Endothelial cell of umbilical vein (primary cell): ENCODE measurements at regions not wholly inside any gene's neighbourhood (a gene's known extent, or its start where the extent isn't known, plus 50 kb on each side); places are given as distances from the start of the nearest gene placed in this dataset.

Experiments used
- BruUV-seq: library from RNA; stranded (reverse); fragments of 400-500 nt; replicated peaks from 2 replicates; lab custom pipeline; 2021; lab: Mats Ljungman, UMichigan
- CTCF ChIA-PET: fragments of 300-600, 350-600 bp; sonication (Branson Sonifier 250); formaldehyde crosslinking; loops from one replicate; lab custom pipeline; 2021; ENCODE audit warnings: antibody characterized with exemption, inconsistent platforms; lab: Charles Lee
- POLR2A ChIA-PET: fragments of 300-600, 350-600 bp; sonication (Branson Sonifier 250); formaldehyde crosslinking; loops from one replicate; lab custom pipeline; 2021; ENCODE audit warnings: antibody characterized with exemption, inconsistent platforms; lab: Charles Lee
- DNase-seq: peaks from one replicate; pipeline ENCODE4 v3.0.0-alpha.2; 2011; ENCODE audit warnings: low read depth, low spot score
- FAIRE-seq: peaks from 2 replicates; lab custom pipeline; 2011; peaks lifted over from hg19 to GRCh38; lab: Jason Lieb, UNC
- H2AFZ ChIP-seq: 2 replicates; pipeline ENCODE4 v1.6.0; 2012; ENCODE audit warnings: low read depth, low read length, control low read depth, inconsistent platforms
- H3K27ac ChIP-seq: 2 replicates; pipeline ENCODE4 v1.5.1; 2011; ENCODE audit warnings: low read depth, mild to moderate bottlenecking, control low read depth, low read length, moderate library complexity; ENCODE audit not compliant: insufficient read depth
- H3K27me3 ChIP-seq, 2 experiments: 2 replicates each; pipeline versions ENCODE4 v1.6.0 to v1.6.1; 2011; ENCODE audit warnings: low read length in 2 of 2, mixed read lengths in 1 of 2; ENCODE audit not compliant: control insufficient read depth in 2 of 2, insufficient read depth in 2 of 2
- H3K36me3 ChIP-seq, 2 experiments: 2 replicates in 1 of 2; 3 replicates in 1 of 2; pipeline ENCODE4 v1.5.1; 2011; ENCODE audit warnings: low read length in 2 of 2, mild to moderate bottlenecking in 1 of 2, moderate library complexity in 1 of 2; ENCODE audit not compliant: control insufficient read depth in 2 of 2, insufficient read depth in 2 of 2; ENCODE audit errors: extremely low read depth in 1 of 2
- H3K4me1 ChIP-seq: 3 replicates; pipeline ENCODE4 v1.5.1; 2011; ENCODE audit warnings: mild to moderate bottlenecking, low read length; ENCODE audit not compliant: control insufficient read depth, insufficient read depth; ENCODE audit errors: extremely low read depth
- H3K4me2 ChIP-seq: 2 replicates; pipeline ENCODE4 v1.6.1; 2011; ENCODE audit warnings: low read length, control low read depth, mixed read lengths; ENCODE audit not compliant: insufficient read depth
- H3K4me3 ChIP-seq, 3 experiments: fragments of 200-600 bp in 1 of 3; sonication (generic), shearing (Covaris generic) in 1 of 3; replicated peaks in 1 of 3; 2 replicates each; pipeline ENCODE4 v1.5.1; 2011 to 2016; ENCODE audit warnings: control low read depth in 3 of 3, low read length in 3 of 3, mild to moderate bottlenecking in 2 of 3, inconsistent platforms in 1 of 3, low read depth in 1 of 3, moderate library complexity in 1 of 3; ENCODE audit not compliant: insufficient read depth in 1 of 3
- H3K79me2 ChIP-seq: 2 replicates; pipeline ENCODE4 v1.6.0; 2012; ENCODE audit warnings: low read length, inconsistent platforms; ENCODE audit not compliant: control insufficient read depth, insufficient read depth
- H3K9ac ChIP-seq: replicated peaks from 2 replicates; pipeline ENCODE3; 2011; ENCODE audit warnings: low read length, control low read depth; ENCODE audit not compliant: insufficient read depth; ENCODE audit errors: extremely low read depth
- H3K9me1 ChIP-seq: replicated peaks from 3 replicates; pipeline ENCODE4 v1.6.0; 2011; ENCODE audit warnings: mild to moderate bottlenecking, low read length; ENCODE audit not compliant: control insufficient read depth, insufficient read depth; ENCODE audit errors: extremely low read depth
- H3K9me3 ChIP-seq: replicated peaks from 2 replicates; pipeline ENCODE4 v1.5.1; 2012; ENCODE audit warnings: low read length, inconsistent platforms; ENCODE audit not compliant: control insufficient read depth, insufficient read depth
- H4K20me1 ChIP-seq: replicated peaks from 2 replicates; pipeline ENCODE3; 2011; ENCODE audit warnings: mild to moderate bottlenecking, low read length; ENCODE audit not compliant: control insufficient read depth, insufficient read depth; ENCODE audit errors: extremely low read depth
- CTCF ChIP-seq, 2 donors: IDR thresholded peaks; 1 replicate in 1 of 2; 2 replicates in 1 of 2; pipeline ENCODE4 v1.5.1; 2011; ENCODE audit warnings: low read length in 2 of 2, mild to moderate bottlenecking in 2 of 2, moderate library complexity in 2 of 2, control low read depth in 1 of 2, inconsistent platforms in 1 of 2, low read depth in 1 of 2; ENCODE audit not compliant: insufficient read depth in 1 of 2; ENCODE audit errors: extremely low read depth in 1 of 2
- GATA2 ChIP-seq: IDR thresholded peaks from 2 replicates; pipeline ENCODE4 v1.7.0; 2011; ENCODE audit warnings: low read depth, mild to moderate bottlenecking, moderate library complexity, mixed read lengths, low read length; ENCODE audit not compliant: insufficient read length, insufficient read depth
- MAX ChIP-seq: IDR thresholded peaks from 2 replicates; pipeline ENCODE4 v1.6.1; 2011; ENCODE audit not compliant: insufficient read depth, insufficient read length
- dilution Hi-C: fragments of 300-500 bp; cut with MboI; formaldehyde crosslinking; loops from one replicate; pipeline ENCODE4 v1.15.0; 2019; ENCODE audit warnings: low sequenced_read_pairs; ENCODE audit not compliant: extremely low pct_ligation_motif_present
- intact Hi-C: fragments of 100-400 bp; cut with micrococcal nuclease; formaldehyde crosslinking; loops from one replicate; pipeline ENCODE4 v1.10.0; 2022

- Histone ChIP-seq H3K9me1 (no peaks in the 10 kb centered on the region), H3K4me3 (no peak overlapping the region), H2AFZ (no peak overlapping the region), H3K36me3 (no peaks in the 10 kb centered on the region), H3K9ac (no peak overlapping the region), H3K27me3 (no peaks in the 10 kb centered on the region), H3K4me1 (no peaks in the 10 kb centered on the region), H4K20me1 (no peaks in the 10 kb centered on the region), H3K9me3 (no peaks in the 10 kb centered on the region), H3K4me2 (no peak overlapping the region), H3K27ac (no peak overlapping the region), H3K79me2 (no peaks in the 10 kb centered on the region)
- intact Hi-C loops (no loop called here), dilution Hi-C loops (no loop called here)
- FAIRE-seq (no peak), DNase-seq (no peak)
- TF ChIP-seq GATA2 (no peak), CTCF (IDR thresholded peaks at IDR 0.05; ENCODE audit: extremely low read depth in 1 of 2, insufficient read depth in 1 of 2, low read depth in 1 of 2, low read length in 2 of 2) (no peak), MAX (no peak)
- no TSS peak for BruUV-seq
- CTCF ChIA-PET, result interaction anchor here (0.8 kb wide), 1 partner anchor 14 kb away, joined by 3 read pairs; no protein-coding TSS in a partner anchor
- POLR2A ChIA-PET, result no interaction called here
Measured at GRCh38 chr7:24361001-24361400, 77.0 kb downstream of the NPY start.

GRCh38 chr7:24365606-24366005, 81.6 kb downstream of the NPY start:
- no peak for FAIRE-seq
- H3K9me1 ChIP-seq, result no peaks in the 10 kb centered on the region
- H3K4me1 ChIP-seq, result no peaks in the 10 kb centered on the region
- H3K4me2 ChIP-seq, result no peak overlapping the region
- H2AFZ ChIP-seq, result no peak overlapping the region
- POLR2A ChIA-PET, result no interaction called here
- no TSS peak for BruUV-seq
- dilution Hi-C loops, result no loop called here
- H3K79me2 ChIP-seq, result no peaks in the 10 kb centered on the region
- H3K4me3 ChIP-seq, result no peak overlapping the region
- H3K27me3 ChIP-seq, result no peaks in the 10 kb centered on the region
- TF ChIP-seq MAX (no peak), CTCF (IDR thresholded peaks at IDR 0.05; ENCODE audit: extremely low read depth in 1 of 2, insufficient read depth in 1 of 2, low read depth in 1 of 2, low read length in 2 of 2) (no peak)
- no peak overlapping the region for H3K27ac ChIP-seq
- no peak overlapping the region for H3K9ac ChIP-seq
- CTCF ChIA-PET, result no interaction called here
- H3K9me3 ChIP-seq, result no peaks in the 10 kb centered on the region
- no peaks in the 10 kb centered on the region for H3K36me3 ChIP-seq
- DNase-seq, result no peak
- intact Hi-C loops, result no loop called here
- H4K20me1 ChIP-seq, result no peaks in the 10 kb centered on the region
